GM12892 (cell line): ENCODE measurements at regions not wholly inside any gene's neighbourhood (a gene's known extent, or its start where the extent isn't known, plus 50 kb on each side); places are given as distances from the start of the nearest gene placed in this dataset.

ENCODE experiments used
- DNase-seq: peaks from one replicate; pipeline ENCODE4 v3.0.0; 2011; ENCODE audit not compliant: insufficient read length
- FAIRE-seq: peaks from 2 replicates; lab custom pipeline; 2011; peaks lifted over from hg19 to GRCh38; lab: Jason Lieb, UNC
- POLR2A ChIP-seq: IDR thresholded peaks from 2 replicates; pipeline ENCODE4 v1.6.1; 2011; ENCODE audit warnings: low read depth, low read length, control low read depth
- POLR2AphosphoS5 ChIP-seq: IDR thresholded peaks from 2 replicates; pipeline ENCODE4 v1.6.1; 2011; ENCODE audit warnings: low read depth, low read length, control low read depth
- TAF1 ChIP-seq: IDR thresholded peaks from 2 replicates; pipeline ENCODE4 v1.6.1; 2011; ENCODE audit warnings: low read depth, mild to moderate bottlenecking, control low read depth, low read length, borderline replicate concordance

DNA sequence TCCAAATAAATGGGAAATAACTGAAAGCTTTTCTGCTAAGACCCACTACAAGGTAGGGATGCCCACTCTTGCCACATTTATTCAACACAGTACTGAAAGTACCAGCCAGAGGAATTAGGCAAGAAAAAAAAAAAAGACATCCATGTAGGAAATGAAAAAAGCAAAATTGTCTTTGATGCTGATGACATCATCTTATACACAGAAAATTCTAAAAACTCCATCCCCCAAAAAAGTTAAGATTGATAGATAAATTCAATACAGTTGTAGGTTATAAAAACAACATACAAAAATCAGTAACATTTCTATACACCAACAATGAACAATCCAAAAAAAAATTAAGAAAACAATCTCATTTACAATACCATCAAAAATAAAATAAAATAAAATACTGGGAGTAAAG, 330.4 kb downstream of the RBM26 start:
- FAIRE-seq (no peak), DNase-seq (no peak)
- no peak for TF ChIP-seq POLR2A
- no peak for TF ChIP-seq POLR2AphosphoS5
- no peak for TF ChIP-seq TAF1

- TF ChIP-seq TAF1: no peak
- DNase-seq: no peak
- peak; percentile 17 for FAIRE-seq
These were observed 335.6 kb downstream of the RBM26 start for GRCh38 chr13:79070343-79070974.

- TF ChIP-seq TAF1: no peak
- no peak for TF ChIP-seq POLR2A
- TF ChIP-seq POLR2AphosphoS5: no peak
- FAIRE-seq: no peak
- no peak for DNase-seq
These were observed 343.8 kb downstream of the RBM26 start for GRCh38 chr13:79062291-79062690.

GRCh38 chr13:79060216-79060615, 345.8 kb downstream of the RBM26 start:
- TF ChIP-seq POLR2AphosphoS5: no peak
- no peak for FAIRE-seq
- no peak for DNase-seq

- no peak for TF ChIP-seq POLR2A
- TF ChIP-seq POLR2AphosphoS5: no peak
- TF ChIP-seq TAF1: no peak
- FAIRE-seq (no peak), DNase-seq (no peak)
These were observed 349.3 kb downstream of the RBM26 start for GRCh38 chr13:79056706-79057105.

DNA sequence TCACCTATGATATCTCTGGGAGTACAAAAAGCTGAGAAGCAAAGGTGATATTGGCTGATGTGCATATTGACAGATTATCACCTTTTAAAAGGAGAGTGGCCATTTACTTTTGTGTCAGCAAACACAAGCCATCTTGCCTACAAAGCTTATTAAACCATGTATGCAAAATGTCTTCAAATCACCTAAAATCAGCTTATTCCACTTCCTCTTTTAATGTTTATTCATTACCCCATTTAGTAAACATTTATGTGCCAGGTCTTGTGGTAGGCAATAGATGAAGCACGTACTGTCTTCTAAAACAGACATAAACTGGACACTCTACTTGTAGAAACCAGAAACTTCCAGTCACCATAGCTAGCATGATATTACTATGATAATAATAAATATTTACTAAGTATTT, 354.6 kb downstream of the RBM26 start:
- DNase-seq (no peak), FAIRE-seq (peak; percentile 58)
- TF ChIP-seq POLR2A (no peak), TAF1 (no peak), POLR2AphosphoS5 (no peak)

GRCh38 chr13:79044415-79044814, 361.6 kb downstream of the RBM26 start:
- no peak for TF ChIP-seq POLR2A
- no peak for TF ChIP-seq TAF1
- no peak for TF ChIP-seq POLR2AphosphoS5
- FAIRE-seq (peak; percentile 42), DNase-seq (no peak)

DNA sequence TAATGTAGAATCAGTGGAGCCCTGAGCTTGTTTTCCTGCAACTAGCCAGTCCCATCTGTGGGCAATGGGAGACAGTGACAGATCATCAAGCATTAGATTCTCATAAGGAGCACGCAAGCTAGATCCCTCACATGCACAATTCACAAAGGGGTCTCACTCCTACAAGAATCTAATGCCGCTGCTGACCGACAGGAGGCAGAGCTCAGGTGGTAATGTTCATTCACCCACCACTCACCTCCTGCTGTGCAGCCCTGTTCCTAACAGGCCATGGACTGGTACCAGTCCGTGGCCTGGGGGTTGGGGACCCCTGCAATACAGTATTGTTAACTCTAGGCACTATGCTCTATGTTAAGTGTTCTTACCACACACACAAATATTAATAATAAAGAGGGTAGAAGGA, 362.8 kb downstream of the RBM26 start:
- no peak for FAIRE-seq
- TF ChIP-seq POLR2A (no peak), TAF1 (no peak), POLR2AphosphoS5 (no peak)
- no peak for DNase-seq

DNA sequence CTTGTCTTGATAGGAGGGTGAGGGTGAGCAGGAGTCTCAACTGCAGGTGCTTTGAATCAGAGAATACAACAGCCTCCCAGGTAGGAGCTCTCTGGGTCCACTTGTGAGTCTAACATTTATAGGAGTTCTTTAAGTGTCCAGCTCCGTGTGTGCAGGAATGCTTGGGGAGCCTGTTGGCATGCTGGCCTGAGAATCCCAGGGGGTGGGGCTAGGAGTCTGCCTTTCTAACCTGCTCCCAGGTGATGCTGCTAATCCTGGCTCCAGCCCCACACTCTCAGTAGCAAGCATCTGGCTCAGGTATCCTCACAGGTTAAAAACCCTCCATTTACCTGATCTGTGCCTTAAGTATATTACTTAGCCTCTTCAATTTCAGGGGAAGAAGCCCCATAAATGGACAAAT, 368.9 kb downstream of the RBM26 start:
- DNase-seq: no peak
- no peak for FAIRE-seq
- TF ChIP-seq POLR2AphosphoS5 (no peak), TAF1 (no peak), POLR2A (no peak)

DNA sequence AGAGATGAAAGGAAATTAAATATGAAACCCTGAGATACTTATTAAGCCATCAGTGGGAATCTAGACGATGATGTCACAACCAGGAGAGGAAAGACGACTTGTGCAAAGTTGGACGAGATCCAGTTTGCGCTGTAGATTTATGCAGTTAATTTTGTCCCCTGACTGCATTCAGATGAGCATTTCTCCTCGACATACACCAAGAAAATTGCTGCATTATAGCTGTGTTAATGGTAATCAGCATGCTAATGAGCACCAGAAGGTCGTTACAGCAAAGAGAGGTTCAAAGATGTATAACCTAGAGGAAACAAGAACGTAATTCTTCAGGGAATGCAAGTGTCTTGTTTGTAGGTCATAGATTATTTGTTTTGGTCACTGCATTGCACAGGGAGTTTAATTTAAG, 371.7 kb downstream of the RBM26 start:
- no peak for TF ChIP-seq POLR2A
- no peak for FAIRE-seq

GRCh38 chr13:79030513-79030912, 371.6 kb upstream of the OBI1 start:
- TF ChIP-seq POLR2A (no peak), TAF1 (no peak), POLR2AphosphoS5 (no peak)
- no peak for FAIRE-seq
- no peak for DNase-seq

More for the DNA sequence above, 371.7 kb downstream of the RBM26 start:
- DNase-seq: no peak

GRCh38 chr13:79018166-79018565, 359.2 kb upstream of the OBI1 start:
- FAIRE-seq (no peak), DNase-seq (no peak)
- TF ChIP-seq POLR2A (no peak), TAF1 (no peak), POLR2AphosphoS5 (no peak)

GRCh38 chr13:79011179-79011578, 352.2 kb upstream of the OBI1 start:
- DNase-seq (no peak), FAIRE-seq (no peak)
- TF ChIP-seq TAF1 (no peak), POLR2A (no peak)
